Adrenal gland (tissue), 9 donors: ENCODE measurements at regions not wholly inside any gene's neighbourhood (a gene's known extent, or its start where the extent isn't known, plus 50 kb on each side); places are given as distances from the start of the nearest gene placed in this dataset.

Source experiments
- DNase-seq, 7 donors: peaks; one replicate each; pipeline ENCODE4 v3.0.0-alpha.2; 2019 to 2020
- H3K27ac ChIP-seq, 5 donors: fragments of 200-600 bp; sonication (generic) in 4 of 5; 1 replicate in 3 of 5; 2 replicates in 2 of 5; pipeline versions ENCODE4 v1.5.1 to v1.8.0; 2016 to 2020; ENCODE audit warnings: mild to moderate bottlenecking in 1 of 5
- H3K27me3 ChIP-seq: fragments of 200-600 bp; 2 replicates; pipeline ENCODE4 v1.8.0; 2021
- H3K36me3 ChIP-seq, 2 donors: fragments of 200-600 bp; replicated peaks in 1 of 2; 1 replicate in 1 of 2; 2 replicates in 1 of 2; pipeline versions ENCODE4 v1.5.1 to v1.8.0; 2018 to 2022
- H3K4me1 ChIP-seq, 2 donors: fragments of 200-600 bp; replicated peaks in 1 of 2; 1 replicate in 1 of 2; 2 replicates in 1 of 2; pipeline versions ENCODE4 v1.5.1 to v1.8.0; 2018 to 2021
- H3K4me3 ChIP-seq, 4 donors: fragments of 200-600 bp; sonication (generic) in 3 of 4; one replicate each; pipeline ENCODE4 v1.5.1; 2016 to 2018
- H3K9me3 ChIP-seq, 3 donors: fragments of 200-600 bp; sonication (generic) in 1 of 3; replicated peaks in 1 of 3; 1 replicate in 2 of 3; 2 replicates in 1 of 3; pipeline versions ENCODE4 v1.5.1 to v1.8.0; 2016 to 2021
- POLR2A ChIP-seq, 2 donors: fragments of 450-650 bp; IDR thresholded peaks; one replicate each; pipeline ENCODE4 v1.6.1; 2017; ENCODE audit warnings: antibody characterized with exemption in 2 of 2, mild to moderate bottlenecking in 2 of 2, moderate library complexity in 1 of 2
- WGBS, 4 donors: extraction: QIAGEN DNeasy Blood & Tissue Kit in 2 of 4; methylation state at CpG; one replicate each; pipeline versions ENCODE4 v1.1.5 to v1.1.7; 2013 to 2017; 5-methylcytosine and 5-hydroxymethylcytosine counted together
- intact Hi-C, 2 donors: fragments of 100-400 bp; cut with DNase I; formaldehyde crosslinking; loops; one replicate each; pipeline versions ENCODE4 v1.14.1 to v1.15.0; 2022 to 2023
- TF ChIP-seq, protein P1 (sequence below), 6 experiments: fragments of 450-650 bp in 4 of 6; fragments of 200-600 bp in 2 of 6; sonication (generic) in 1 of 6; IDR thresholded peaks; 1 replicate in 5 of 6; 2 replicates in 1 of 6; pipeline versions ENCODE4 v1.5.1 to v1.8.0; 2016 to 2021; ENCODE audit warnings: antibody characterized with exemption in 6 of 6, mild to moderate bottlenecking in 2 of 6, moderate library complexity in 1 of 6
- donor health status: healthy with polysubstance abuse.
- donor health status: Bipolar disorder and iron deficiency.
- donor health status: DM: yes; HTN: yes; CAD: no.
- donor health status: DM: no; HTN: no; CAD: no.
- donor health status: DM: no; HTN: no; CAD: no.

DNA sequence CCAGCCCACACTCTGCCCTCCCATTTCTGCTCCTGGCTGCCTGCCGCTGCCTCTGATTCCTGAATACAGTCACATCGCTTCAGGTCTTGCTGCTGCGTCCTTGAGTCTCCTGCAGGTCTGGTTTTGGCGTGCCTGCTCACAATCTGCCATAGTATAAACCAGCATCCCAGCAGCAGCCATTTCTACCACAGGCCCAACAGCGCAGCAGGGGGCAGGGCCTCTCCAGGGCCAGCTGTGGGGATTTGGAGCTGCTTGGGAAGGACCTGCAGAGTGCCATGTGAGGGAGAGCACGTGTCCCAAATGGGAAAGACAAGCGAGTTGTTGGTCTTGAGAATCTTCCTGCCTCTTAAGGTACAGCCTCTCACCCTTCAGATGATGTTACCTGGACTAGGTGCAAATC lies 398.3 kb upstream of the PPP2R3A start:
- H3K36me3 ChIP-seq = no peaks in the 10 kb centered on the region
- 78 to 84% (median 81%) methylated on average over 6 to 7 of the region's 7 CpGs for WGBS, 4 donors
- intact Hi-C loops = no loop called here
- H3K4me1 ChIP-seq = no peaks in the 10 kb centered on the region
- H3K9me3 ChIP-seq = no peaks in the 10 kb centered on the region
- TF ChIP-seq POLR2A (IDR thresholded peaks at IDR 0.05) = no peak
- TF ChIP-seq, protein P1, sequence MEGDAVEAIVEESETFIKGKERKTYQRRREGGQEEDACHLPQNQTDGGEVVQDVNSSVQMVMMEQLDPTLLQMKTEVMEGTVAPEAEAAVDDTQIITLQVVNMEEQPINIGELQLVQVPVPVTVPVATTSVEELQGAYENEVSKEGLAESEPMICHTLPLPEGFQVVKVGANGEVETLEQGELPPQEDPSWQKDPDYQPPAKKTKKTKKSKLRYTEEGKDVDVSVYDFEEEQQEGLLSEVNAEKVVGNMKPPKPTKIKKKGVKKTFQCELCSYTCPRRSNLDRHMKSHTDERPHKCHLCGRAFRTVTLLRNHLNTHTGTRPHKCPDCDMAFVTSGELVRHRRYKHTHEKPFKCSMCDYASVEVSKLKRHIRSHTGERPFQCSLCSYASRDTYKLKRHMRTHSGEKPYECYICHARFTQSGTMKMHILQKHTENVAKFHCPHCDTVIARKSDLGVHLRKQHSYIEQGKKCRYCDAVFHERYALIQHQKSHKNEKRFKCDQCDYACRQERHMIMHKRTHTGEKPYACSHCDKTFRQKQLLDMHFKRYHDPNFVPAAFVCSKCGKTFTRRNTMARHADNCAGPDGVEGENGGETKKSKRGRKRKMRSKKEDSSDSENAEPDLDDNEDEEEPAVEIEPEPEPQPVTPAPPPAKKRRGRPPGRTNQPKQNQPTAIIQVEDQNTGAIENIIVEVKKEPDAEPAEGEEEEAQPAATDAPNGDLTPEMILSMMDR (IDR thresholded peaks at IDR 0.05) = no peak
- no peak for DNase-seq
- H3K27me3 ChIP-seq = no peaks in the 10 kb centered on the region
- H3K27ac ChIP-seq = no peak overlapping the region
- no peak overlapping the region for H3K4me3 ChIP-seq

DNA sequence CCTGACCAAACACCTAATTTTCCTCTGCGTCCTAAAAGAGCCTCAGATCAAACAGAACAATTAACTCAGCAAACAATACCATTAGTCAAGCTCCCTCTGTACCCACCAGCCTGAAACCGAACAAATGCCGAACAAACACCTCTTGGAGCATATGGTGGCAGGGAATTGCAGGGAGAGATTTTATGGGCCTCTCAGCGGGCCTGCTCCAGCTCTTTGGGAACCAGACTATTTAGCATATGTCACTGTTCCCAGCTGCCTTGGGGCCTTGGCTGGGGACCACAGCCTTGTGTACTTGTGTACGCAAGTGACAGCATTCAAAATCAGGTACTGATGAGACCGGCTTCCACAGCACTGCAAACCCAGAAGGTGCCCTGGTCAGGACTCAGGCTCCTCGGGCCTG lies 388.8 kb upstream of the PPP2R3A start:
- no peak for DNase-seq
- TF ChIP-seq, protein P1 (IDR thresholded peaks at IDR 0.05) = no peak
- no peak for TF ChIP-seq POLR2A (IDR thresholded peaks at IDR 0.05)
- no peaks in the 10 kb centered on the region for H3K9me3 ChIP-seq
- intact Hi-C loops = no loop called here
- no peaks in the 10 kb centered on the region for H3K4me1 ChIP-seq
- WGBS, 4 donors = 56 to 74% (median 65%) methylated on average over 6 to 7 of the region's 7 CpGs
- H3K36me3 ChIP-seq = no peaks in the 10 kb centered on the region
- no peak overlapping the region for H3K27ac ChIP-seq
- no peaks in the 10 kb centered on the region for H3K27me3 ChIP-seq
- no peak overlapping the region for H3K4me3 ChIP-seq

DNA sequence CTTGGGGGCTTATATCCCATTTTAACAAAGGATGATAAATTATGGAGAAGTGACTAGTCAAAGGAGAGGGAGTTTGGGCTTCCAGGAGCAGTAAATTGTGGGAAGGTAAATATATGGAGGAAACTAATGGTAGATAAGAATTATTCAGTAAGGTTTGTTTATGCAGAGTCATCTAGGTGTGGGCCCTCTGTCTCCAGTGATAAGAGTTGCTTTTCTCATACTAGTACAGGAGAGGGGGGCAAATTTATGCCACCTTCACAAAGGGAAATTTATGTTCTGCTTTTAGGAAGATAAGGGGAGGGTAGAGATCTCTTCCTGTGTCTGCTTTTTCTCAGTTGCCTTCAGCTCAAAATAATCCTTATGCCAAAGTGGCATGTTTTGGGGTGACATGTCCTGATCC lies 383.7 kb upstream of the PPP2R3A start:
- Histone ChIP-seq H3K27ac (no peak overlapping the region), H3K4me3 (no peak overlapping the region), H3K4me1 (no peaks in the 10 kb centered on the region), H3K36me3 (no peaks in the 10 kb centered on the region), H3K9me3 (no peaks in the 10 kb centered on the region), H3K27me3 (no peaks in the 10 kb centered on the region)
- TF ChIP-seq, protein P1 (IDR thresholded peaks at IDR 0.05) = no peak
- TF ChIP-seq POLR2A (IDR thresholded peaks at IDR 0.05) = no peak
- DNase-seq = no peak
- intact Hi-C loops = no loop called here

DNA sequence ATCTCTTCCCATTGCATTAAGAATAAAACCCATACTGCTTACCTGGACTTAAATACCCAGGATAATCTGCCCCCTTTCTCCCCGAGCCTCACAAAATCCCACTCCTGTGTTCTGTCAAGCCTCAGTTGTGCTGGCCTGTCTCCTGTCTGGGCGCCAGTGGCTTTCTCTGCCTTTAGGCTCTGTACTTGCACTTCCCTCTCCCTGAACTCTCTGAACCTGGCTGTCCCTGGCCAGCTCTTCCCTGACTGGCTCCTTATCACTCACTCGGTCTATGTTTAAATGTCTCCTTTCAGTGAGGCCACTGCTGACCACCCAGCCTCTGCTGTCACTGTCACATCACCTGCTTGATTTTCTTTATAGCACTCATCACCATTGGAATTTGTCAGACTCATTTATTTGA lies 382.7 kb upstream of the PPP2R3A start:
- H3K4me1 ChIP-seq = no peaks in the 10 kb centered on the region
- intact Hi-C loops = no loop called here
- no peak overlapping the region for H3K4me3 ChIP-seq
- H3K27me3 ChIP-seq = no peaks in the 10 kb centered on the region
- H3K36me3 ChIP-seq = no peaks in the 10 kb centered on the region
- no peak for DNase-seq
- H3K27ac ChIP-seq = no peak overlapping the region
- no peaks in the 10 kb centered on the region for H3K9me3 ChIP-seq
- whole genome bisulfite sequencing, 4 donors = 48 to 62% (median 56%) methylated on average over 3 of the region's 3 CpGs
- TF ChIP-seq, protein P1 (IDR thresholded peaks at IDR 0.05) = no peak
- no peak for TF ChIP-seq POLR2A (IDR thresholded peaks at IDR 0.05)
